NCI-H2196 treated with DMSO at 0.1 percent for 48 hours (cell line): ENCODE measurements at regions not wholly inside any gene's neighbourhood (a gene's known extent, or its start where the extent isn't known, plus 50 kb on each side); places are given as distances from the start of the nearest gene placed in this dataset.
"Not testable (repeated sequence)": the region's sequence is repeated elsewhere in the genome, so short reads cannot be mapped to it uniquely, and the experiment has no call there.

Experiments used
- DNase-seq: peaks from one replicate; lab custom pipeline; 2025; ENCODE audit not compliant: unreplicated experiment; lab: John Stamatoyannopoulos, UW

GRCh38 chr19:30848636-30849425 is 476.6 kb downstream of the ZNF536 start:
- DNase-seq = no peak

- DNase-seq = no peak
Measured at GRCh38 chr19:30846102-30846501, 473.9 kb downstream of the ZNF536 start.

DNA sequence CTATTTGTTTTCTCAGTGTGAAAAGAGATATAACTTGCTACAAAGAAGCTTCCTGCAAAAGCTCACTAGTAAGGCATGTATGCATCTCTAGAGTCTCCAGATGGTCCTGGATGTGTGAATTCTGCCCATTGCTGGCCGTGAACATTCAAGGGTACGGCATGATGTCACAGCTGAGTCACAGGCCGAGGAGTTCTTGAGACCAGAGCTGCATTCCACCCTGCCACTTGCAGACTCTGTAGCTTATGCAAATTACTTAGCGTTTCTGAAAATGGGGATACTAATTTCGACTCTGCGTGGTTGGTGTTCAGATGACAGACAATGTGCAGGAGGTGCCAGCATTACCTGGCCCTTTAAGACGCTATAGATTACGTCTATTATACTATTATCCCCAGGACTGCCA is 470.7 kb downstream of the ZNF536 start:
- DNase-seq = no peak

DNA sequence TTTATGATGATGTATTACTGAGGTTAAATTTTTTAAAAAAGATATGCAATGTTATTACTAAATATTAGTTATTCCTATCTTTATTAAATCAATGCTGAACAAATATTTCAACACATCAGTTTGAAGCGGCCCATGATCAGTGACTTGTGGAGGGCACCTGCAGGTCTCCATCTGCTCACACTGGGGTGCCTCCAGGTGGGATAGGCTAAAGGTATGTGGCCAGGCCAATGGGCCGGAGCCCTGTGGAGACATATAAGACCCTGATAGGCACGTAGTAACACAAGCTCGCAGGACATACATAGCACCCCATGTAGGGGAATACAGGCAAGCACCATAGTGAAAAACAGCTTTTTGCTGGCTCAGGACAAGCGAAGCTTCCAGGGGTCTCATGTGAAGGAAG is 469.8 kb downstream of the ZNF536 start:
- DNase-seq = no peak

DNA sequence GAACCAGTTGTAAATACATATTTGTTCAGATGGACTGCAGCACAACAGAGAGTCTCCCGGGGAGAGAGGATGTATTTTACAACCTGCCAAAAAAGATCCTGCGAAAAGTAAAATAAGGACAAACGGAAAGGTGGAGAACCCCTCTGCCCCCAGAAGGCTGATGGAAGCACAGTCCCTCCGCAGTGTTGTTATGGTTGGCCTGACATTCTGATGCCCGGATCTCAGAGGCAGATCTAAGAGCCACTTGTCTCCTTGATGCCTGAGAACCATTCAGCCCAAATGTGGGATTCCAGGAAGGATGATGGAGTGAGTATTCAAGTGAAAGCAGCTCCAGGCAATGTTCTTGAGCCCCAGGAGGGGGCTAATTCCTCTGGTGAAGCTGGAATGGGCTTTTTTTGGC is 458.7 kb downstream of the ZNF536 start:
- no peak for DNase-seq

DNA sequence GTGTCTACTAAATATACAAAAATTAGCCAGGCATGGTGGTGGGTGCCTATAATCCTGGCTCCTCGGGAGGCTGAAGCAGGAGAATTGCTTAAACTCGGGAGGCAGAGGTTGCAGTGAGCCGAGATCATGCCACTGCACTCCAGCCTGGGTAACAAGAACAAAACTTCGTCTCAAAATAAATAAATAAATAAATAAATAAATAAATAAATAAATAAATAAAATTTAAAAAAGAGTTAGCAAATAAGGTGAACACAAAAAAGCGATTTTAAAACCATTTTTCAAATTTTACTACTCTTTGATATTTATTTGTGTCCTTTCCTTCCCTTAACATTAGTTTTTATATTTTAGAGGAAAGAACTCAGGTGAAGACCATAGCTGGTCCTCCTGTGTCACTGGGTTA is 453.3 kb downstream of the ZNF536 start:
- not testable (repeated sequence) for DNase-seq

DNA sequence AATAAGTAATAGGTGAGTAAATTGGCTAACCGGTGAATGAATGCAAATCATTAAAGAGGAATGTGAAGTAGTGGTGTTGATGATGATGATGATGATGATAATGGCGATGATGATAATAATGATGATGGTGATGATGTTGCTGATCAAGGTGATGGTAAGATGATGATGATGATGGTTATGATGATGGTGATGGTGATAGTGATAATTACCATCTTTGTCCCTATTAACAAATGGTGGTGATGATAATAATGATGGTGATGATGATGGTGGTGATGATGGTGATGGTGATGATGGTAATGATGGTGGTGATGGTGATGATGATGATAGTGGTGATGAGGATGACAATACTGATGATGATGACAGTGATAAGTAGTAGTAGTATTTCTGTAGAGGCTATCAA is 452.6 kb downstream of the ZNF536 start:
- DNase-seq = no peak

GRCh38 chr19:30817965-30818567 is 445.9 kb downstream of the ZNF536 start:
- no peak for DNase-seq

DNA sequence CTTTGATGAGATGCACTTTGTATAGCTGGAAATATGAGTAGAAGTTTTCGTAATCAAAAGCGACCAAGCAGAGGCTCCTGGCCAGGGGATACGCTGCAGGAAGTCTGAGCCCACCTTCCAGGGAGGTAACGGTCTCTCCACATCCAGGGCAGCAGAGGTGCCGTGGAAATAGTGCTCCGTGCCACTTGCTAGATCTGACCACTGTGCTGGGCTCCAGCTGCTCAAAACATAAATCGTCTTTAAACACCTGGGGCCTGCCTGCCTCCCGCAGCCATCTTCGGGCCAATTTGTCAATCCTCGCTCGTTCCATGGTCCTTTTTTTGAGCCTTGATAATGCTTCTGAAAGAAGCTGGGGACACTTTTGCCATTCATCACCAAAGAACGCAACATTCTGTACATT is 445.0 kb downstream of the ZNF536 start:
- no peak for DNase-seq

DNA sequence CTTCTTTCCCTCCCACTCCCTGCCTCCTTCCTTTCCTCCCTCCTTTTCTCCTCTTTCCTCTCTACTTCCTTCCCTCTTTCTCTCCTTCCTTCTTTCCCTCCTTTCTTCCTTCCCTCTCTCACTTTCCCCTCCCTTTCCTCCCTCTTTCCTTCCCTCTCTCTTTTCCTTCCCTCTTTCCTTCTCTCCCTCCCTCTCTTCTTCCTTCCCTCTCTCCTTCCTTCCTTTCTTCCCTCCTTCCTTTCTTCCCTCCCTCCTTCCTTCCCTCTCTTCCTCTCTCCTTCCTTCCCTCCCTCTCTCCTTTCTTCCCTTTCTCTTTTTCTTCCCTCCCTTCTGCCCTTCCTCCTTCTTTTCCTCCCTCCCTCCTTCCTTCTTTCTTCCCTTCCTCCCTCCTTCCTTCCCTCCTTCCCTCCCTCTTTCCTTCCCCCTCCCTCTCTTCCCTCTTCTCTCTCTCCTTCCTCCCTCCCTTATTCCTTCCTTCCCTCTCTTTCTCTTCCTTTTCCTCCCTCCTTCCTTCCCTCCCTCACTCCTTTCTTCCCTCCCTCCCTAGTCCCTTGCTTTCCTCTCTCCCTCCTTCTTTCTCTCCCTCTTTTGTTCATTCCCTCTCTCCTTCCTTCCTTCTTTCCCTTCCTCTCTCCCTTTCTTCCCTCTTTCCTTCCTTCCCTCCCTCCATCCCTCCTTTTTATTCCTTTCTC is 443.9 kb downstream of the ZNF536 start:
- no peak for DNase-seq

- no peak for DNase-seq
Measured at GRCh38 chr19:30812099-30812678, 440.0 kb downstream of the ZNF536 start.

DNA sequence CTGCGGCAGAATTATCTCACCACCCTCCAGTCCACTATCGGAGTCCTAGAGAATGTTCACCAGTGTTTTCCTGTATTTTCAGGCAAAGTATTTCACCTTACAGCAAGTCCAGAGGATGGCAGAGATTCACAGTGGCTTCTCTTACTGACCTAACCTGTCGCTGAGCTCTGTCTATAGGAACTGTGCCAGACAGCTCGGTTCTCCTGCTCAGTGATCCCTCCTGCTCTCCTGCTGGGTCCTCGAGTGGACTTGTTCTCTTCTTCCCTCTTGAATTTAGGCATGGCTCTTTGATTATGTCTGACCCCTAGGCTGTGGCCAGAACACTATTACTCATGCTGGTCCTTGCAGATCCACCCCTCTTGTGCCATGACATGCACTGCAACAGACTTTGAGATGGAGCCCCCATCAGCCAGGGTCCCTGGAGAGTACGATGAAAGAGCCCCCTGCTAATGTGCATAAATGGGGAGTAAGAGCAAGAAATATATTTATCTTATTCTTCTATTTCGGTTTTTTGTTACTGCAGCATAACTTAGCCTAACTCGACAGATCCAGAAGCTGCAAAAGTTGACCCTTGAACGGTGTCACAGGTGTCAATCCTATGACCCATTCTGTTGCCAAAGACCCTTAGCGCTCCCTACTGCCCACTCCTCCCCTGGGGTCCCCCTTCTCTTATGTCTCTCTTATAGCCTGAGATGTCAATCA is 439.4 kb downstream of the ZNF536 start:
- DNase-seq = no peak

DNA sequence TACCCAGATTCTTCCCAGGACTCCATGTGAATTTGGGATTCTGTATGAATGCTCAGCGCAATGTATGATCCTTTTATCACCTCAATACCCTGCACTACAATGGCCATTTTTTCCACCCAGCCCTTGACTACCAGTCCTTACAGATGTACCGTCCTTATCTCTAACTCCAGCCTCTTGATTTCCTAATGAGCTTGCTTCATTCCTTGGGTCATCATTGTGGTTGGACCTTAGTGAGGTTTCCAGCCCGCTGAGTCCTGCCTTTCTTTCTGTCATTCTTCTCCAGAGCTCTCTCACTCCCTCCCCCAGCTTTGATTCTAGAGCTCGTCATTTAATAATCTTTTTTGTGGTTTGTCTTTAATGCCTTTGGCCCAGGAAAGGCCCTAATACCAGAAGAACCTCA is 438.5 kb downstream of the ZNF536 start:
- DNase-seq = no peak

DNA sequence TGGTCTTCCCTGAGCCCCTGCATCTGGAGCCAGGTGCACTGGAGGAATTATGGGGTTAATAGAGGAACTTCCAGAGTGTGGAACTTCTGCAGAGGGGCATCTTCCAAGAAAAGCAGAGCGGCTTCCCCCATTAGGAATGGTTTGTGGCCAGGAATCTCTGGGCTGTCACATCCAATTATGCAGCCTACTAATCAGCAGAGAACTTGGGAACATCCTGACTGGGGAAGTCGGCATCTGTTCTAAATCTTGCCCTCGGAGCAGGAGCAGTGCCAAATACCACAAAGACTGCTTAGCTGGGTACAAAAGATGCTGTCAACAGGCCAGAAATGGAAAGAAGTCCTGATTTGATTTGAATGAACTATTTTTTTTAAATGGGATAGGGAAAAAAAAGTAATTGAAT is 435.1 kb downstream of the ZNF536 start:
- no peak for DNase-seq

GRCh38 chr19:30806311-30806710 is 434.1 kb downstream of the ZNF536 start:
- DNase-seq = no peak

DNA sequence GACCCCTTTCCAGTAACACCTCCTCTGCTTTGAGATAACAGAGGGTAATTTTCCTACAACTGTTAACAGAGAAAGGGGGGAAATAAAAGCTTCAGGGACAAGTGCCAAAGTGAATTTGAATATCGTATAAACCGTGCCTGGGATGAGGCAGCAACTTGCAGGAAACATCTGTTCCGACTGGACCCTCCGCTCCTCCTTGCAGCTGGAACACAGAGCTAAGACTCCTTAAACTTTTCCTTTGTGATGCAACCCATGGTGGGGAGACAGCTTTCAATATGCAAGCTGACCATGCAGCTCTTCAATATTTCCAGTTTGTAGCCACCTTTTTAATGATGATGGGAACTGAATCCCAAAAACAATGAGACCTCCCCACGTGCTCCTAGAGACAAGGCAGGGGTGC is 432.6 kb downstream of the ZNF536 start:
- DNase-seq = no peak

DNA sequence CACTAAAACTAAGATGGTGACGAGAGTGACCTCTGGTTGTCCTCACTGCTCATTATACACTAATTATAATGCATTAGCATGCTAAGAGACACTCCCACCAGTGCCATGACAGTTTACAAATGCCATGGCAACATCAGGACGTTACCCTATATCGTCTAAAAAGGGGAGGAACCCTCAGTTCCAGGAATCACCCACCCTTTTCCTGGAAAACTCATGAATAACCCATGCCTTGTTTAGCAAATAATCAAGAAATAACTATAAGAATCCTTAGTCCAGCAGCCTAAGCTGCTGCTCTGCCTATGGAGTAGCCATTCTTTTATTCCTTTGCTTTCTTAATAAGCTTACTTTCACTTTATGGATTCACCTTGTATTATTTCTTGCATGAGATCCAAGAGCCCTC is 432.1 kb downstream of the ZNF536 start:
- not testable (repeated sequence) for DNase-seq

- no peak for DNase-seq
Measured at GRCh38 chr19:30802424-30803013, 430.3 kb downstream of the ZNF536 start.

DNA sequence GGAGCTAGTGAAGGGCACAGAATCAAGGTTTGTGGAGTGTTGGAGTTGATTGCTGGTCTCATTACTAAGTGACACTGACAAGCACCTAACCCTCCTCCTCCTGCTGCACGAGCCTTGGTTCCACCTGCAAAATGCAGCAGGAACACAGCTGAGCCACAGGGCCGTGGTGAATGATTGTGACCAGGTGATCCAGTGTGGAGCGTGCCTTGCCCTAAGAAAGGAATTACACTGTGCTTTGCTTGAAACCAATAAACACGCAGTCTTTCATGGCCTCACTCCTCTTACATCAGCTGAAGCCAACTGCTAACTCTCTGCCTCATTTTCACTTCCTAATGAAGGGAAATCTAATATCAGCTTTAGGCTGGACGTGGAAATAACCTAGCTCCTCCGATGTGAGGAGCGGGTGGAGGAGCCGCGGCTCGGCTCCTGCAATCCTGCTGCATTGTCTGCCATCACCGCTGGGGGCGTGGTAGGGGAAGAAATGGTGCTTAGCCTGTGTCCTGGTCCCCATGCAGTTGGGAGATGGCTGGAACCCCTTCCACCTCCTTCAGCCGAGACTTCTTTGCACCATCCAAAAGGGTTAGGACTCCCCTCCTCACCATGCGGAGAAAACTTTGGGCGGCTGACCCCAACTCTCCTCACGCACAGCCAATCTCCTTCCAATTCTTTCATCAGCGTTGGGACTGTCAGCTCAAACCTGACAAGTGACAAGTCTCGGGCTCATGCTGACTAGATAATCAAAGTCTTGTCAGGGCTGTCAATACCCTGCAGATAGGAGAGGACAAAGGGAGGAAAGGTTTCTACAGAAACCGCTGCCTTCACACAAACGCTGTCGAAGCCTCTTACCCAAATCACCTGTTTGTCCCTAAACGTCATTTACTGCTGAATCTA is 427.9 kb downstream of the ZNF536 start:
- DNase-seq = no peak

- DNase-seq = no peak
Measured at GRCh38 chr19:30795727-30796126, 423.5 kb downstream of the ZNF536 start.
